ENCODE measurements at regions not wholly inside any gene's neighbourhood (a gene's known extent, or its start where the extent isn't known, plus 50 kb on each side); places are given as distances from the start of the nearest gene placed in this dataset.

- TF ChIP-seq CTCF (IDR thresholded peaks at IDR 0.05; ENCODE audit: insufficient read depth, low read length): no peak
- TF ChIP-seq POLR2AphosphoS5 (IDR thresholded peaks at IDR 0.05; ENCODE audit: low read depth): no peak
- TF ChIP-seq REST (IDR thresholded peaks at IDR 0.05; ENCODE audit: insufficient replicate concordance, low read depth): no peak
These were observed 977.2 kb downstream of the AMY1C start for GRCh38 chr1:104726917-104727316.
